CD4-positive, alpha-beta T cell treated with Interleukin-17A for 1 hour (primary cell): ENCODE measurements at regions not wholly inside any gene's neighbourhood (a gene's known extent, or its start where the extent isn't known, plus 50 kb on each side); places are given as distances from the start of the nearest gene placed in this dataset.
"Not testable (repeated sequence)": the region's sequence is repeated elsewhere in the genome, so short reads cannot be mapped to it uniquely, and the experiment has no call there.

Experiments used
- DNase-seq: peaks from one replicate; pipeline ENCODE4 v3.0.0-alpha.2; 2020

- DNase-seq, result no peak
These were observed 679.7 kb upstream of the SEMA3D start for GRCh38 chr7:85866540-85866939.

- no peak for DNase-seq
These were observed 664.8 kb upstream of the SEMA3D start for GRCh38 chr7:85851571-85852193.

DNA sequence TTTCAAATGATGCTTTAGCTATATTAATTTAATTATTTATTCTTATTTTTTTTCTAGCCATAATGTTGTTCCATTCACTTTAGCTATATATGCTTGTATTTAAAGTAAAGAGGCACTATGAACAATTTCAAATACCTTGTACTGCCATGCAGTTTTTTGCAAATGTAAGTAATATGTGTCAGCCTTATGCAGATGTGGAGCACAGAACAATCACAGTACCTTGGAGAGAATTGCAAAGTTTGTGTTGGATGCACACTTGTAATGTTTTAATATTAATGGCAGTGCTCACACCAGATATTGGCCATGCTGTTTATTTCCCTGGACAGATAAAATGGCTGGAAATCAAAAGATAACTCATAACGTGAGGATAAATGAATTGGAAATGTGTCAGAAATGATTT lies 663.5 kb upstream of the SEMA3D start:
- DNase-seq, result no peak

DNA sequence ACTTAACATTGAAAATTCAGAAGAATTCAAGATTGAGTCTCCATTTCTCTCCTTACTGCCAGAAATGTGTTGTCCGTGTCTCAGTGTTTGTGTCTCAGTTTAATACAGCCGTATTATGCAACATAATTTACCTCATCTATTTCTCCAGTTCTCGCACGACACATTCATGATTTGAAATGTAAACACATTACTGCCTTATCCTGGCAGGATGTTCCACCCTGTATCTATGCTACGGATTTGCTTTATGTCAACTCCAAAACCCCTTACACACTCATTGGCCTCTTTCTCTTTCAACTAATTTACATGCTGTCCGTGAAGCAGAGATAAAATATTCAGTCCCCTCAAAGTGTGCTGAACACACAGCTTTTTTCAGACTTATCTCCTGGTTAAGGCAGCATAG lies 653.7 kb upstream of the SEMA3D start:
- no peak for DNase-seq

DNA sequence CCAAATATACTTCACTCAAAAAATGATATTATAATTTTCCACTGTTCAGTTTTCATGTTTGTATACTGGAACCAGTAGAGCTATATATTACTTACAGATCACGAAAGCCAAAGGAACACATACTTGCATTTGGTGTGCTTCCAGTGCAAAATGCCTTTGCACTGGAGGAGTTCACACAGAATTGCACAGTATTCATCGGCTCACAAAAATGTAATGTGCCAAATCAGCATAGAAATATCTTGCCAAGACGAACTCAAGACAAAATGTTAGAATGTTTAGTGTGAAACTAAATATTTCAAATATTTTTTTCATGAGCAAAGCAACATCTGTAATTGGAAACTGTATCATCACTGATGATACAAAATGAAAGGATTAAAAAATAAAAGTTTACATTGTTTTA lies 646.2 kb upstream of the SEMA3D start:
- DNase-seq, result no peak

GRCh38 chr7:85830982-85831381 lies 644.1 kb upstream of the SEMA3D start:
- DNase-seq, result no peak

DNA sequence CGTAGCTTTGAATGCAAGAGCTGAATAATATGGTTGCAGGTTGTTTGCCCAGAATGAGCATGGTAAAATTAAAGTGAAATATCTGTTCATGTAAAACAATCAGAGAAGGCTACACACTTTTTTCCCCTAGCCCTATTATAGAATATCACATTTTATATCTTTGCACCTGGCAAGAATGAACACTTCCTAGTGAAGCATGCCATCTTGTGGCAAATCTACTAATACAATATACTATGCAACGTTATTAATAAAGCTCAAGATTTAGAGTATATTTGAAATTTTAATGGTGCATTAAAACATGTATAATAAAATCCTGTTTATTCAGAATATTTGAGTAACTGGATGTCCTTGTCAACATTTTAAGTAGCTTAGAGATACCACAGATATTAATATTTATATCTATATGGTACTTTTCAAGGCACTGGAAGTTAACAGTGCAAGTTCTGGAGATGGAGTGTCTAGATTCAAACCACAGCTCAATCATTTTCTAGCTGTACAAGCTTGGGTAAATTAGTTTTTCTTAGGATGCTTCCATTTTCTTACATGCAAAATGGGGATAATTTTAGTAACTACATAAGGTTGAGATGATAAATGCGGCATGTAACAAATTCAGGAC lies 643.1 kb upstream of the SEMA3D start:
- DNase-seq, result no peak

DNA sequence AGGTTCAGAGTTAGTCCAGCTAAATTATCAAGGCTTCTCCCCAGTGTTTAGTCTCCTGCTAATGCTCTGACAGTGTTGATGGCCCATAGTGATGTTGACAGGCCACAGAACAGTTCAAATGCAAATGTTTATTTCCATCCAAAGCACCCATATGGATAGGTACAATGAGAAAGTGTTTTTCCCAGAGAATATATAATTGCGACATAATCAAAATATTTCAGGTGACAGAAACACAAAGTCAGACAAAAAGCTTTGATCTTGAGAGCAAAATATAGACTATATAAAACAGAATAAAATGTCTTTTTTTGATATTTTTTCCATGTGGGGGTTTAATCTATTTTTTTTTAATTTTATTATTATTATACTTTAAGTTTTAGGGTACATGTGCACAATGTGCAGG lies 642.3 kb upstream of the SEMA3D start:
- no peak for DNase-seq

DNA sequence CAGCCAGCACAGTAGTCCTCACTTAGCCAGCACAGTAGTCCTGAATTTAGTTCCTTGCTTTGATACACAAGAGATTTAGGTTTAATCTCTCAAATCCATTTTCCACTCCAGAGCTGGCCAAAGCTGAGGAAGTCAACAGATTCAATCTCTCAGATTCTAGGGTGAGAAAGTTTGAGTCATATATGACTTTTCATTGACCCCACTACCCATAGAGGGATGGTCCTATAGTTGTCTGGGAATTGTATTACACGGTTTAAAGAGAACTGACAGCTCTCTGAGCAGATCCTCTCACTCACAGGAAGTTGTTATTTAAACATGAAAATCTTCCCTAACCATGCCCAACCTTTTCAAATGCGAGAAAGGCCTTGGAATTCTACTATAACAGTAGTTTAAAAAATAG lies 641.8 kb upstream of the SEMA3D start:
- DNase-seq, result no peak

DNA sequence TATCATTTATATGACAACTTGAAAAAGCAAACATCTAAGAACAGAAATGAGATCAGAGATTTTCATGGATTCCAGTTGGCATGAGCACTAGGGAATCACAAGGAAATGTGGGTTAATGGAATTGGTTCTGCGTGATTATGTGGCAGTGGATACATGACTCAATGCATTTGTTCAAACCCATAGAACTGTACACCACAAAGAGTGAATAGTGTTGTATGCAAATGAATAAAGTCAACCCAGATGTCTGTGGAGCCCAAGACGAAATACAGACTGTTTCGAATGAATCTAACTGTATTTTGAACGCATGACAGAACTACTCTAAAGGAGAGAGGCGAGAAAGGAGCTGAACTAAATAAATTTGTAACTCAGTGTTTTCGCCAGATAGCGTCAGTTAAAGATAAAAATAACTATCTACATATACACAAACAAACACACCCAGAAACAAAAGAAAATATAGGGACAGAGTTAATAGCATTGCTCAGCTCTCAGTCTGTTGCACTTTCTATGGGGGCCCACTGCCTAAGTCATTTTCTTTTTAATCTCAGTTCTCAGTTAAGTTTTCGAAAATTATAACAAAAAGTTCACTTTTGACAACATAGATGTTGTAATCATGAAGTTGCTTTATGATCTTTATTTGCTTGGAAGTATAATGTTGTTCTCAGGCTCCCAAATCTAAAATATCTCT lies 636.7 kb upstream of the SEMA3D start:
- DNase-seq, result no peak

DNA sequence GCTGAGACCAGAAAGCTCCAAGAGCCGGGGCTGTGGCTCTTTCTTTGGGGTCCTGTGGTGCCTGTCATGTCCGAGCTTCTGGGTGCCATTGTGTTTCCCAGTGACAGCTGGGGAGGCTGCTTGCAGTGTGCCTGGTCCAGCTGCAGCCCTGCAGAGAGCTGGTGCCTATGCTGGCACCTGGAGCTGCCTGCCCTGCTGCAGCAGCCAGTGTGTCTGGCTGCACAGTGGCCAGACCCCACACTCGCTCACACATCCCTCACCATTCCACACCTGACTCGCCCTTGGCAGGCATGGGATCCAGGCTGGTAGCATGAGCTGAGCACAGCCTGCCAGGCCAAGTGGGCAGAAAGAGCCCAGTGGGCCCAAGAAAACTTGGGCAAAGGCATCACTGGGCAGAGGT lies 635.1 kb upstream of the SEMA3D start:
- DNase-seq, result no peak

- no peak for DNase-seq
These were observed 634.0 kb upstream of the SEMA3D start for GRCh38 chr7:85820702-85821443.

- no peak for DNase-seq
These were observed 628.7 kb upstream of the SEMA3D start for GRCh38 chr7:85815526-85815925.

GRCh38 chr7:85806321-85806720 lies 619.5 kb upstream of the SEMA3D start:
- DNase-seq, result no peak

GRCh38 chr7:85805656-85806055 lies 618.8 kb upstream of the SEMA3D start:
- DNase-seq, result no peak

- no peak for DNase-seq
These were observed 618.4 kb upstream of the SEMA3D start for GRCh38 chr7:85805249-85805648.

DNA sequence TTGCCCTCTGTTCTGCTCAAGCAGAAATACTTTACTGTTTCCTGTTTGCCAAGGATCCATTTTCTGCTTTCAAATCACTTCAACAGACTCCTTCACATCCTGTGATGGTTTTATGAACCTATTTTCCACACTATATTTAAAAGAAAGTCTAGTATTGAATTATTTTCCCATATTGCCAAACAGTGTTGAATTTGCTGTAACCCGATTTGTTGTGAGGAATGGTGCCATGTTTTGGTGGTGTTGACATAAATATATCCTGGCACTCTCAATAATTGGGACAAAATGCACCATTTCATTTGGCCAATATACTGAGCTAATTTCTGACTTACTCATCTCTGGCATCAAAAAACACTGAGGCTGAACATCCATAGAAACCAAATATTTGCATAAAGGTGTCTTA lies 615.4 kb upstream of the SEMA3D start:
- no peak for DNase-seq

- no peak for DNase-seq
These were observed 610.1 kb upstream of the SEMA3D start for GRCh38 chr7:85796956-85797355.

DNA sequence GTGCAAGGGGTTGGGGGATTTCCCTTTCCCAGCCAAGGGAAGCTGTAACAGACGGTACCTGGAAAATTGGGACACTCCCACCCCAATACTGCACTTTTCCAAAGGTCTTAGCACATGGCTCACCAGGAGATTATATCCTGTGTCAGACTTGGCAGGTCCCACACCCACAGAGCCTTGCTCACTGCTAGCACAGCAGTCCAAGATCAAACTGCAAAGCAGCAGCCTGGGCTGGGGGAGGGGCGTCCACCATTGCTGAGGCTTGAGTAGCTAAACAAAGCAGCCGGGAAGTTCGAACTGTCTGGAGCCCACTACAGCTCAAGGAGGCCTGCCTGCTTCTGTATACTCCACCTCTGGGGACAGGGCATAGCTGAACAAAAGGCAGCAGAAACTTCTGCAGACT lies 604.2 kb upstream of the SEMA3D start:
- DNase-seq, result not testable (repeated sequence)

DNA sequence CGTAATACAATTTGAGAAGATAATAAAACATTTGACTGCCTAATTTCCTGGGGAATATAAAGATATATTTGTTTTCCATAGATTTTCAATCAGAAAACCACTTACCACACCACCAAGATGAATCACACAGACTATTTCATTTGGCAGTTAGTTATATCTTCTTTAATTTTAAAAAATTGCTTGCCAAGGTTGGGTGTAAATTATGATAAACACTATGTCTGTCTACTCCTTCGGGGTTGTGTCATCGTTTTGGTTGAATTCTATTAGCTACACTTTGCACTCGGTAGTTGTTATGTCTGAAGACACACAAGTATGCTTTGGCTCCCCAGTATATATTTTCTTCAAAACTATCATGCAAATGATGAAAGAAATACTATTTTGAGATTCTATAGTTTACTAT lies 594.8 kb upstream of the SEMA3D start:
- DNase-seq, result no peak

DNA sequence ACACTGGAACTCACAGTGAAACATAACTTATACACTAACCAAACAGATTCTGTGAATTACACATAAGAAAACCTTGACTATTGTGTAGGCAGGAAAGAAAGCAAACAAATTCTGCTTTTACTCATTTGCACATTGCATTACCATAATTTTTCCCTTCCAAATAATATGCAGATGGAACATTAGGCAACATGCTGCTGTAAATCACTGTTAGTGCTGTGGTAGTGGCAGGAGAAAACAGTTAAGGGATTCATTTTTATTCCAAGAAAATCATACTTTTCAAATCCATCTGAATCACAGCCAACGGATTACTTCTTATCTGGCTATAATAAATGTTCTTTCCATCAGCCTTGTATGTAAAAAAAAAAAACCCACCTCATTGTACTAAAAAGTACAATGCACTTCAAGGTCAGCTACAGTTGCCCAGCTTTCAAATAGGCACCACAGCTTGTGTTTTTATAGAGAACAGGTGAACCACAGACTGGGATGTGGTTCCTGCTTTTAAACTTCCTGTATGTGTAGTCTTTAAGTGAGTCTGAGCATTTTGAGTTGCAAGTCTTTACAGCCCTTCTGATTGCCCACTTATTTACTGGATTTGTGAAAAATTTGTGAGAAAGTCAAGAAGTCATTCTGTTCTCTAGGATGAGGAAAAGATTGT lies 590.0 kb upstream of the SEMA3D start:
- no peak for DNase-seq

DNA sequence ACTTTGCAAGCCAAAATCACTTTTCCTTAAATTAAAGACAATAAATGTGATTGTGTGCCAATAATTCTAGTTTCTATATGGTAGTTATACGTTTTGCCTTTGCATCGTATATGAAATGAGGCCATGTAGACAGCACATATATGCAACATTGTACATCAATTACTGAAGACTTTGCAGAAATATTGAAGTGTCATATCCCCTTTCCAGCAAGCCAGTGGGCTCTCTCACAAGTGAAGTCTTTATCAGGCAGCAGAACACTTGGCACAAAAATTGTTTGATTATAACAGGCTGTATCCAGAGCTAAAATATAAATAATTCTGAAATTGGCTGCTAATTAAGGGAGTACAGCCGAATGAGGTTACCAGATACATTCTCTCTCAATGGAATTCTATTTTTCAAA lies 588.6 kb upstream of the SEMA3D start:
- DNase-seq, result no peak

- DNase-seq, result no peak
These were observed 588.1 kb upstream of the SEMA3D start for GRCh38 chr7:85774986-85775385.
